H1 (cell line): ENCODE measurements at regions not wholly inside any gene's neighbourhood (a gene's known extent, or its start where the extent isn't known, plus 50 kb on each side); places are given as distances from the start of the nearest gene placed in this dataset.

Experiments used
- CTCF ChIA-PET: fragments of 300-600 bp; sonication (Branson Sonifier 250); formaldehyde crosslinking; loops from one replicate; lab custom pipeline; 2021; ENCODE audit not compliant: partially characterized antibody; lab: Charles Lee
- POLR2A ChIA-PET: fragments of 300-600 bp; sonication (Branson Sonifier 250); formaldehyde crosslinking; loops from one replicate; lab custom pipeline; 2021; ENCODE audit warnings: inconsistent platforms; ENCODE audit not compliant: partially characterized antibody; lab: Charles Lee
- DNase-seq, 2 experiments: peaks; one replicate each; pipeline versions ENCODE4 v3.0.0 to v3.0.0-alpha.2; 2010 to 2022; ENCODE audit warnings: low spot score in 2 of 2, low read depth in 1 of 2, mixed read lengths in 1 of 2
- FAIRE-seq: peaks from 2 replicates; lab custom pipeline; 2011; peaks lifted over from hg19 to GRCh38; lab: Jason Lieb, UNC
- H2AFZ ChIP-seq: 2 replicates; pipeline ENCODE4 v1.8.1; 2012; ENCODE audit warnings: low read length, inconsistent platforms
- H2AK5ac ChIP-seq: 2 replicates; pipeline ENCODE4 v1.6.1; 2013; ENCODE audit warnings: low read depth, low read length
- H2BK120ac ChIP-seq: replicated peaks from 2 replicates; pipeline ENCODE3; 2013; ENCODE audit warnings: low read depth, low read length, inconsistent platforms
- H2BK12ac ChIP-seq: 2 replicates; pipeline ENCODE4 v1.6.1; 2013; ENCODE audit warnings: low read depth, low read length
- H2BK15ac ChIP-seq: 2 replicates; pipeline ENCODE4 v1.6.1; 2013; ENCODE audit warnings: low read length
- H2BK20ac ChIP-seq: 2 replicates; pipeline ENCODE4 v1.6.1; 2013; ENCODE audit warnings: low read length
- H2BK5ac ChIP-seq: 2 replicates; pipeline ENCODE4 v1.6.1; 2013; ENCODE audit warnings: low read depth, low read length
- H3K14ac ChIP-seq: 2 replicates; pipeline ENCODE4 v1.6.1; 2013; ENCODE audit warnings: inconsistent platforms; ENCODE audit not compliant: insufficient read length
- H3K18ac ChIP-seq: 2 replicates; pipeline ENCODE4 v1.6.1; 2013; ENCODE audit warnings: low read length; ENCODE audit errors: extremely low read depth
- H3K23ac ChIP-seq: 2 replicates; pipeline ENCODE4 v1.6.1; 2013; ENCODE audit warnings: inconsistent platforms; ENCODE audit not compliant: insufficient read length
- H3K23me2 ChIP-seq: 2 replicates; pipeline ENCODE4 v1.6.1; 2013; ENCODE audit warnings: low read depth, low read length
- H3K27ac ChIP-seq: 2 replicates; pipeline ENCODE4 v1.6.1; 2011; ENCODE audit warnings: low read depth, low read length, inconsistent platforms
- H3K27me3 ChIP-seq, 4 experiments: replicated peaks in 1 of 4; 1 replicate in 1 of 4; 2 replicates in 3 of 4; pipeline versions ENCODE4 v1.6.1 to v1.8.1; 2011 to 2013; ENCODE audit warnings: low read length in 3 of 4, mild to moderate bottlenecking in 3 of 4, inconsistent platforms in 2 of 4, mixed read lengths in 2 of 4, moderate library complexity in 1 of 4; ENCODE audit not compliant: control insufficient read depth in 3 of 4, insufficient read depth in 3 of 4; ENCODE audit errors: extremely low read depth in 1 of 4
- H3K36me3 ChIP-seq, 4 experiments: 2 replicates each; pipeline versions ENCODE4 v1.6.1 to v1.8.1; 2011 to 2013; ENCODE audit warnings: mild to moderate bottlenecking in 4 of 4, low read length in 3 of 4, moderate library complexity in 2 of 4, control low read depth in 1 of 4, inconsistent platforms in 1 of 4; ENCODE audit not compliant: insufficient read depth in 4 of 4, control insufficient read depth in 2 of 4
- H3K4ac ChIP-seq: replicated peaks from 2 replicates; pipeline ENCODE3; 2013; ENCODE audit warnings: low read length, low read depth, mixed read lengths, inconsistent platforms; ENCODE audit not compliant: insufficient read length
- H3K4me1 ChIP-seq, 4 experiments: replicated peaks in 1 of 4; 1 replicate in 1 of 4; 2 replicates in 3 of 4; pipeline versions ENCODE4 v1.6.1 to v1.8.1; 2011 to 2013; ENCODE audit warnings: low read length in 3 of 4, inconsistent platforms in 2 of 4, mixed read lengths in 1 of 4; ENCODE audit not compliant: insufficient read depth in 4 of 4, control insufficient read depth in 3 of 4
- H3K4me2 ChIP-seq, 2 experiments: 2 replicates each; pipeline versions ENCODE4 v1.6.1 to v1.8.1; 2011 to 2013; ENCODE audit warnings: low read depth in 2 of 2, low read length in 2 of 2, control low read depth in 1 of 2, inconsistent platforms in 1 of 2, mild to moderate bottlenecking in 1 of 2; ENCODE audit not compliant: insufficient read depth in 1 of 2
- H3K4me3 ChIP-seq, 4 experiments: fragments of 200-600, 300-600 bp in 1 of 4; sonication (generic), shearing (Covaris generic), sonication (Bioruptor Twin) in 1 of 4; 2 replicates each; pipeline versions ENCODE4 v1.5.1 to v1.8.1; 2011 to 2016; ENCODE audit warnings: low read length in 4 of 4, low read depth in 3 of 4, control low read depth in 2 of 4, inconsistent platforms in 2 of 4, mild to moderate bottlenecking in 2 of 4, mixed read lengths in 1 of 4, moderate library complexity in 1 of 4; ENCODE audit not compliant: insufficient read depth in 2 of 4; ENCODE audit errors: extremely low read depth in 1 of 4
- H3K56ac ChIP-seq: replicated peaks from 2 replicates; pipeline ENCODE3; 2013; ENCODE audit warnings: low read depth, mild to moderate bottlenecking, mixed read lengths, low read length, inconsistent platforms; ENCODE audit not compliant: insufficient read length
- H3K79me1 ChIP-seq: 2 replicates; pipeline ENCODE4 v1.6.1; 2013; ENCODE audit warnings: low read depth, low read length, control low read depth
- H3K79me2 ChIP-seq, 2 experiments: 2 replicates each; pipeline versions ENCODE4 v1.6.1 to v1.8.1; 2012 to 2013; ENCODE audit warnings: low read length in 2 of 2, mild to moderate bottlenecking in 2 of 2, inconsistent platforms in 1 of 2; ENCODE audit not compliant: insufficient read depth in 2 of 2, control insufficient read depth in 1 of 2
- H3K9ac ChIP-seq, 4 experiments: replicated peaks in 1 of 4; 1 replicate in 1 of 4; 2 replicates in 3 of 4; pipeline versions ENCODE4 v1.6.1 to v1.8.1; 2011 to 2013; ENCODE audit warnings: low read depth in 3 of 4, low read length in 3 of 4, control low read depth in 2 of 4, mild to moderate bottlenecking in 2 of 4, moderate library complexity in 2 of 4, inconsistent platforms in 1 of 4; ENCODE audit errors: extremely low read depth in 1 of 4
- H3K9me3 ChIP-seq, 2 experiments: 2 replicates each; pipeline versions ENCODE4 v1.6.1 to v1.8.1; 2012 to 2013; ENCODE audit warnings: mild to moderate bottlenecking in 2 of 2, moderate library complexity in 2 of 2, control low read depth in 1 of 2, inconsistent platforms in 1 of 2, low read depth in 1 of 2, low read length in 1 of 2, mixed read lengths in 1 of 2; ENCODE audit not compliant: insufficient read depth in 2 of 2
- H4K20me1 ChIP-seq, 2 experiments: replicated peaks in 1 of 2; 2 replicates each; pipeline versions ENCODE3 to v1.8.1; 2011 to 2013; ENCODE audit warnings: inconsistent platforms in 2 of 2, low read length in 2 of 2, mild to moderate bottlenecking in 1 of 2; ENCODE audit not compliant: insufficient read depth in 2 of 2, control insufficient read depth in 1 of 2
- H4K5ac ChIP-seq: 2 replicates; pipeline ENCODE4 v1.6.1; 2013; ENCODE audit warnings: low read length, low read depth, mixed read lengths, inconsistent platforms; ENCODE audit not compliant: insufficient read length
- H4K8ac ChIP-seq: 2 replicates; pipeline ENCODE4 v1.8.0; 2013; ENCODE audit warnings: mild to moderate bottlenecking, moderate library complexity, low read length, inconsistent platforms; ENCODE audit not compliant: insufficient read depth; ENCODE audit errors: extremely low read depth
- H4K91ac ChIP-seq: replicated peaks from 2 replicates; pipeline ENCODE3; 2013; ENCODE audit warnings: low read length, mixed read lengths, inconsistent platforms; ENCODE audit not compliant: insufficient read length
- PHF8 ChIP-seq: fragments of 200-600 bp; sonication (generic); conservative IDR thresholded peaks from 2 replicates; pipeline ENCODE4 v1.7.1; 2012; ENCODE audit warnings: low read depth, mild to moderate bottlenecking, inconsistent platforms, low read length, moderate library complexity
- WGBS, 2 experiments: shearing (Covaris generic) in 1 of 2; methylation state at CpG; one replicate each; pipeline versions ENCODE4 v1.1.6 to v1.1.7; 2013 to 2015; ENCODE audit warnings: low lambda C conversion rate in 2 of 2, mixed read lengths in 2 of 2, inconsistent platforms in 1 of 2, low coverage in 1 of 2, missing lambda C conversion rate in 1 of 2; ENCODE audit not compliant: insufficient replicate concordance in 2 of 2, insufficient coverage in 1 of 2, insufficient read length in 1 of 2; ENCODE audit errors: extremely low coverage in 1 of 2, missing lambda C conversion rate in 1 of 2; 5-methylcytosine and 5-hydroxymethylcytosine counted together

- no peaks in the 10 kb centered on the region for H3K36me3 ChIP-seq
- H3K56ac ChIP-seq: no peak overlapping the region
- H4K91ac ChIP-seq: no peak overlapping the region
- H2BK15ac ChIP-seq: no peak overlapping the region
- no peak overlapping the region for H2AFZ ChIP-seq
- H2BK5ac ChIP-seq: no peak overlapping the region
- H3K9me3 ChIP-seq: no peaks in the 10 kb centered on the region
- no peak overlapping the region for H3K23ac ChIP-seq
- no peak overlapping the region for H2BK120ac ChIP-seq
- CTCF ChIA-PET: interaction anchor here (0.6 to 1.0 kb wide), 2 partner anchors 518 to 711 kb away, joined by 3 read pairs; no protein-coding TSS in a partner anchor
- H3K27ac ChIP-seq: no peak overlapping the region
- H4K8ac ChIP-seq: no peak overlapping the region
- WGBS, 2 experiments: 89% methylated on average over 1 of the region's 1 CpG; no CpG with 5 or more reads in 1 of the 2 experiments
- H3K23me2 ChIP-seq: no peaks in the 10 kb centered on the region
- POLR2A ChIA-PET: interaction anchor here (0.7 kb wide), 1 partner anchor 227 kb away, joined by 4 read pairs; no protein-coding TSS in a partner anchor
- DNase-seq (no peak), FAIRE-seq (no peak)
- no peaks in the 10 kb centered on the region for H3K4me1 ChIP-seq
- no peak overlapping the region for H3K4ac ChIP-seq
- no peaks in the 10 kb centered on the region for H3K79me2 ChIP-seq
- H2AK5ac ChIP-seq: no peak overlapping the region
- no peak overlapping the region for H2BK12ac ChIP-seq
- no peak overlapping the region for H3K4me2 ChIP-seq
- no peak overlapping the region for H3K9ac ChIP-seq
- H2BK20ac ChIP-seq: no peak overlapping the region
- no peak overlapping the region for H3K18ac ChIP-seq
- H3K79me1 ChIP-seq: no peaks in the 10 kb centered on the region
- H4K5ac ChIP-seq: no peak overlapping the region
- H3K27me3 ChIP-seq: no peaks in the 10 kb centered on the region
- H3K4me3 ChIP-seq: no peak overlapping the region
- H3K14ac ChIP-seq: no peak overlapping the region
- H4K20me1 ChIP-seq: no peaks in the 10 kb centered on the region
- no peak for TF ChIP-seq PHF8
These were observed 292.7 kb upstream of the ADARB2 start for GRCh38 chr10:2030046-2030445.
